Body of pancreas (tissue), 4 donors: ENCODE measurements at regions not wholly inside any gene's neighbourhood (a gene's known extent, or its start where the extent isn't known, plus 50 kb on each side); places are given as distances from the start of the nearest gene placed in this dataset.

Source experiments
- ATAC-seq: fragments of 150-250 bp; one replicate; pipeline ENCODE4 v1.9.1; 2016
- DNase-seq, 4 donors: peaks; one replicate each; pipeline ENCODE4 v3.0.0-alpha.2; 2019
- H3K27ac ChIP-seq, 4 donors: fragments of 200-600 bp; sonication (generic); 1 replicate in 3 of 4; 2 replicates in 1 of 4; pipeline versions ENCODE4 v1.5.1 to v1.6.1; 2016 to 2019; ENCODE audit warnings: mild to moderate bottlenecking in 1 of 4, mixed read lengths in 1 of 4, moderate library complexity in 1 of 4
- H3K27me3 ChIP-seq, 2 donors: fragments of 200-600 bp; sonication (generic); one replicate each; pipeline ENCODE4 v1.6.0; 2016; ENCODE audit warnings: mild to moderate bottlenecking in 1 of 2
- H3K36me3 ChIP-seq, 2 donors: fragments of 200-600 bp; sonication (generic); replicated peaks in 1 of 2; 2 replicates each; pipeline ENCODE4 v1.5.1; 2016; ENCODE audit warnings: low read depth in 2 of 2; ENCODE audit not compliant: insufficient read depth in 1 of 2
- H3K4me1 ChIP-seq: fragments of 200-600 bp; sonication (generic); one replicate; pipeline ENCODE4 v1.6.0; 2016
- H3K4me3 ChIP-seq, 2 donors: fragments of 200-600 bp; sonication (generic); 1 replicate in 1 of 2; 2 replicates in 1 of 2; pipeline ENCODE4 v1.5.1; 2016 to 2019
- H3K9me3 ChIP-seq, 3 donors: fragments of 200-600 bp; sonication (generic); 1 replicate in 2 of 3; 2 replicates in 1 of 3; pipeline ENCODE4 v1.5.1; 2016
- POLR2A ChIP-seq, 3 donors: fragments of 450-650 bp; IDR thresholded peaks; one replicate each; pipeline ENCODE4 v1.6.1; 2016; ENCODE audit warnings: antibody characterized with exemption in 3 of 3, mild to moderate bottlenecking in 2 of 3
- WGBS, 2 donors: methylation state at CpG; one replicate each; pipeline ENCODE4 v1.1.5; 2017; 5-methylcytosine and 5-hydroxymethylcytosine counted together
- intact Hi-C: fragments of 100-400 bp; cut with DNase I; formaldehyde crosslinking; loops from one replicate; pipeline ENCODE4 v1.15.1; 2023
- TF ChIP-seq, protein P1 (sequence below), 7 experiments: fragments of 450-650 bp in 4 of 7; fragments of 200-600 bp in 3 of 7; sonication (generic) in 3 of 7; IDR thresholded peaks; one replicate each; pipeline ENCODE4 v1.5.1; 2016 to 2019; ENCODE audit warnings: antibody characterized with exemption in 7 of 7

DNA sequence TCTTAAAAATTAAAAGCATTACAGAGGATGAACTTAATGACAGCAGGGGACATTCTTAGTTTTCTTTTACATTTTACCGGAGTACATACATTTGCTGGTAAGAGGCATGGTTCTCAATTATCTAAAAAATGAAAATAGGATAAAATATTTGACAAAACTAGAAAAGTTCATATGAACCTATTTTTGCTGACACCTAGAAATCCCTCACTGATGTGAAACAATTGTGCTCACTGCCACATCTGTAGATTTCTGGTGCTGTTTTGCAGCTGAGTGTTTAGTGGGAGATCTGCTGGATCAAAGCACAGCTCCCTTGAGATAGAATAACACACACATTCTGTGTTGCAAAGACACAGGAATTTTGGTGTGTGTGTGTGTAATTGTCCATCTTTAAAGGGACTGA lies 392.9 kb upstream of the B3GALT2 start:
- no peak for ATAC-seq
- Histone ChIP-seq H3K9me3 (no peaks in the 10 kb centered on the region), H3K36me3 (no peaks in the 10 kb centered on the region), H3K4me1 (no peaks in the 10 kb centered on the region), H3K4me3 (no peak overlapping the region), H3K27ac (no peak overlapping the region), H3K27me3 (no peaks in the 10 kb centered on the region)
- 92 to 97% methylated on average over 1 of the region's 1 CpG for WGBS, 2 donors
- no peak for DNase-seq
- TF ChIP-seq, protein P1, sequence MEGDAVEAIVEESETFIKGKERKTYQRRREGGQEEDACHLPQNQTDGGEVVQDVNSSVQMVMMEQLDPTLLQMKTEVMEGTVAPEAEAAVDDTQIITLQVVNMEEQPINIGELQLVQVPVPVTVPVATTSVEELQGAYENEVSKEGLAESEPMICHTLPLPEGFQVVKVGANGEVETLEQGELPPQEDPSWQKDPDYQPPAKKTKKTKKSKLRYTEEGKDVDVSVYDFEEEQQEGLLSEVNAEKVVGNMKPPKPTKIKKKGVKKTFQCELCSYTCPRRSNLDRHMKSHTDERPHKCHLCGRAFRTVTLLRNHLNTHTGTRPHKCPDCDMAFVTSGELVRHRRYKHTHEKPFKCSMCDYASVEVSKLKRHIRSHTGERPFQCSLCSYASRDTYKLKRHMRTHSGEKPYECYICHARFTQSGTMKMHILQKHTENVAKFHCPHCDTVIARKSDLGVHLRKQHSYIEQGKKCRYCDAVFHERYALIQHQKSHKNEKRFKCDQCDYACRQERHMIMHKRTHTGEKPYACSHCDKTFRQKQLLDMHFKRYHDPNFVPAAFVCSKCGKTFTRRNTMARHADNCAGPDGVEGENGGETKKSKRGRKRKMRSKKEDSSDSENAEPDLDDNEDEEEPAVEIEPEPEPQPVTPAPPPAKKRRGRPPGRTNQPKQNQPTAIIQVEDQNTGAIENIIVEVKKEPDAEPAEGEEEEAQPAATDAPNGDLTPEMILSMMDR (IDR thresholded peaks at IDR 0.05): no peak
- TF ChIP-seq POLR2A (IDR thresholded peaks at IDR 0.05): no peak
- intact Hi-C loops: no loop called here

DNA sequence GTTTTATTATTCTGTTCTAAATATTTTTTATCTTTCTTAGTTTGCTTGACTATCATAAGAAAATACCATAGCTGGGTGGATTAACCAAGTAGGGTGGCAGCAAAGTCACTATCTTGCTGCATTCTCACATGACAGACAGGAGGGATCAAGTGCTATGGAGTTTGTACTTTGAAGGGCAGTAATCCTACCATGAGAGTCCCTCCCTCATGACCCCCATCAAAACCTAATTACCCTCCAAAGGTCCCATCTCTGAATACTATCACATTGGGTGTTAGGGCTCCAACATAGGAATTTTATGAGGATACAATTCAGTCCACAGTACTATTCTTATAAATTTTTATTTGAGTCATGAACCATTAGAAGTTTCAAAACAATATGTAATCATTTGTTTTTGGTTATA lies 388.5 kb upstream of the B3GALT2 start:
- H3K9me3 ChIP-seq: no peaks in the 10 kb centered on the region
- TF ChIP-seq, protein P1 (IDR thresholded peaks at IDR 0.05): no peak
- no peak for TF ChIP-seq POLR2A (IDR thresholded peaks at IDR 0.05)
- no peak for ATAC-seq

DNA sequence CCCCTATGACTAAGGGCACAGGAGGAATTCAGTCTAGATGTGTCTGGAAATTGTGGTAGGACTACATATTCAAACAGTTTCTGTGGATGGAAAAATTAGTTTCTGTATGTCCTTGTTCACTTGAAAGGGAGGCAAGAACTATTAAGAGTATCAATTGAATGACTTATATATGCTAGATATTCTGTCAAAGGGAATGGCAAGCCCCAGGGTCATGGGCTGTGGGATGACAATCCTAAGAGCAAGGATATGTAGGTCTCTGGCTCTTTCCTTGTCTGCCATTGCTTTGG lies 383.5 kb upstream of the B3GALT2 start:
- H3K4me1 ChIP-seq: no peaks in the 10 kb centered on the region
- intact Hi-C loops: no loop called here

More for the DNA sequence above, 388.5 kb upstream of the B3GALT2 start:
- H3K27ac ChIP-seq: no peak overlapping the region
- no peaks in the 10 kb centered on the region for H3K27me3 ChIP-seq
- no peaks in the 10 kb centered on the region for H3K4me1 ChIP-seq
- no peak overlapping the region for H3K4me3 ChIP-seq
- DNase-seq: no peak
- H3K36me3 ChIP-seq: no peaks in the 10 kb centered on the region
- intact Hi-C loops: no loop called here

DNA sequence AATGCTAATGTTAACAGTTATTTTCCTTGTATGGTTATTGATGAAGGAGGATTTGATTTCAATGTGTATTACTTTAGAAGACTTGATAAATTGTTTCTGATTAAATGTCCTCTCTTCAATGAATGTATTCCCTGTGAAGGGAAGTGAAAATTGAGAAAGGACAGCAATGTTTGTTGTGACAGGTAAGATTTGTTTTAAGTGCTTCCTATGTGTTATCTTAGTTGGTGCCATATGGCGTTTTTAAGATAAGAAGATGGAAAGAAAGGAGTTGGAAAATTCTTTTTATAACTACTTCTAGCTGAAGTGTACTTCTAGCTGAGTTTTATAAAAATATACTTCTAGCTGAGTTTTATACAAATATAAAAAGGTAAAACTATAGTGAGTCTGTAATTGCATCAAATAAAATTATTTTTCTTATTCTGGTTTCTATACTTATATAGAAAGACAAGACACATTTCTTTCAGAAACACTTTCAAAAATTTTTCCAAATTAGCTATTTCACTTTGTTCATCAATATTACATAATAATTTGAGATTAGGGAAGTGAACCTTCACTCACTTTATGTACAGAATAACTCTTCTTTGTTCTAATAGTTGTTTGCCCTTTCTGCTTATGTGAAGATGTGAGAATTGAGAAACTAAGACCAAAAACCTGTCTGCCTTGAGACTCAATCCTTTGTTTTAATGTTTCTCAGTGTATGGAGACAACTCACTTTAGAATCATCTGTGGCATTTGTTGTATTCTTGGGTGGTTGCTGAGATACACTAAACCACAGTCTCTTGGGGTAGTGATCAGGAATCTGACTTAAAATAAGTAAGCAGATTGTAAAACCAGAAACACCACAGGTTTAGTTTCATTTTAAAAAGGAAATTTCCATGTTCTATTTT lies 382.9 kb upstream of the B3GALT2 start:
- Histone ChIP-seq H3K27me3 (no peaks in the 10 kb centered on the region), H3K9me3 (no peaks in the 10 kb centered on the region), H3K4me3 (no peak overlapping the region), H3K27ac (no peak overlapping the region), H3K4me1 (no peaks in the 10 kb centered on the region), H3K36me3 (no peaks in the 10 kb centered on the region)
- no peak for DNase-seq
- 9 to 24% methylated on average over 1 of the region's 1 CpG for WGBS, 2 donors
- no peak for ATAC-seq
- no peak for TF ChIP-seq POLR2A (IDR thresholded peaks at IDR 0.05)
- TF ChIP-seq, protein P1 (IDR thresholded peaks at IDR 0.05): no peak
- intact Hi-C loops: no loop called here

More for the DNA sequence above, 383.5 kb upstream of the B3GALT2 start:
- DNase-seq (no peak), ATAC-seq (no peak)
- Histone ChIP-seq H3K36me3 (no peaks in the 10 kb centered on the region), H3K4me3 (no peak overlapping the region), H3K27ac (no peak overlapping the region), H3K9me3 (no peaks in the 10 kb centered on the region), H3K27me3 (no peaks in the 10 kb centered on the region)
- no peak for TF ChIP-seq POLR2A (IDR thresholded peaks at IDR 0.05)
- TF ChIP-seq, protein P1 (IDR thresholded peaks at IDR 0.05): no peak

DNA sequence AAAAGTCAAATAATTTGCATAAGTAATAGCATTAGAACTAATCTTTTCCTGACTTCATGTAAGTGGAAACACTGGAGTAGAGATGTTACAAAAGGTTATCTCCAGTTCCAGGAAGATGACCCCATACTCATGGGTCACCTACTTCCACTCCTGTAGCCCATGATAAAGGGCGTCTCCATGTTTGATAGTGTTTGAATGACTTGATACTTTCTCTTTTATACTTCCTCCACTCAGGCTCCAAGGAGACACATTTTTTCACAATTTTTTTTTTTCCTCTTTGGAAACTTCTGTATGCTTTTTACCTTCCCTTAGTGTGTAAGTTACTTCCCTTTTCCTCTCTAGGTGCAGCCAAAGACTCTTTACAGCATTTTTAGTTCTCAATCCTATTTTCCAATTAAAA lies 382.1 kb upstream of the B3GALT2 start:
- H3K9me3 ChIP-seq: no peaks in the 10 kb centered on the region
- intact Hi-C loops: no loop called here
- H3K4me1 ChIP-seq: no peaks in the 10 kb centered on the region
- TF ChIP-seq, protein P1 (IDR thresholded peaks at IDR 0.05): no peak
- TF ChIP-seq POLR2A (IDR thresholded peaks at IDR 0.05): no peak
- H3K27ac ChIP-seq: no peak overlapping the region
- H3K36me3 ChIP-seq: no peaks in the 10 kb centered on the region
- no peaks in the 10 kb centered on the region for H3K27me3 ChIP-seq
- no peak for DNase-seq
- H3K4me3 ChIP-seq: no peak overlapping the region
- ATAC-seq: no peak
- WGBS, 2 donors: 27 to 51% methylated on average over 1 of the region's 1 CpG
